ENCODE measurements at regions not wholly inside any gene's neighbourhood (a gene's known extent, or its start where the extent isn't known, plus 50 kb on each side); places are given as distances from the start of the nearest gene placed in this dataset.
A peak's percentile ranks its signal among the peaks of the same experiment; 100 is the strongest.

- Histone ChIP-seq H2AFZ (ENCODE audit: low read length) (no peak overlapping the region), H3K79me2 (ENCODE audit: insufficient read depth, low read depth, low read length) (no peaks in the 10 kb centered on the region), H3K27ac (ENCODE audit: low read depth, low read length, poor library complexity, severe bottlenecking) (no peak overlapping the region), H3K36me3 (ENCODE audit: insufficient read depth, low read length) (peaks cover 8% of the 10 kb centered on the region), H3K9me2 (ENCODE audit: insufficient read depth, low read length) (no peaks in the 10 kb centered on the region), H4K20me1 (ENCODE audit: insufficient read depth, low read length) (no peaks in the 10 kb centered on the region), H3K4me1 (ENCODE audit: insufficient read depth, low read length, poor library complexity, severe bottlenecking) (peaks cover 14% of the 10 kb centered on the region), H3K4me3 (ENCODE audit: low read depth, low read length, poor library complexity, severe bottlenecking) (no peak overlapping the region), H3K9me3 (ENCODE audit: low read length) (peaks cover under 1% of the 10 kb centered on the region; the same call in 1 of the 2 replicates), H3K4me2 (ENCODE audit: low read length) (no peak overlapping the region)
- ChIA-PET POLR2A (interaction anchor here (0.5 kb wide), 2 partner anchors 28 to 345 kb away, joined by 3 to 6 read pairs; no protein-coding TSS in a partner anchor), CTCF (ENCODE audit: unreplicated experiment) (interaction anchor here (0.5 kb wide), 1 partner anchor 354 kb away, joined by 3 read pairs; no protein-coding TSS in a partner anchor)
- no peak for DNase-seq (ENCODE audit: low spot score)
- no TSS peak for BruUV-seq (replicated peaks)
- TF ChIP-seq CTCF (conservative IDR thresholded peaks at IDR 0.05; ENCODE audit: low read length): no peak
- intact Hi-C loops (cut with micrococcal nuclease; ENCODE audit: unreplicated experiment): no loop called here
These were observed 408.5 kb upstream of the RGS6 start for GRCh38 chr14:71523630-71524319.

- Histone ChIP-seq H3K9me2 (ENCODE audit: insufficient read depth, low read length) (no peaks in the 10 kb centered on the region), H3K79me2 (ENCODE audit: insufficient read depth, low read depth, low read length) (no peaks in the 10 kb centered on the region), H4K20me1 (ENCODE audit: insufficient read depth, low read length) (no peaks in the 10 kb centered on the region), H3K27ac (ENCODE audit: low read depth, low read length, poor library complexity, severe bottlenecking) (no peak overlapping the region), H2AFZ (ENCODE audit: low read length) (no peak overlapping the region), H3K4me2 (ENCODE audit: low read length) (no peak overlapping the region), H3K4me1 (ENCODE audit: insufficient read depth, low read length, poor library complexity, severe bottlenecking) (peaks cover 14% of the 10 kb centered on the region), H3K4me3 (ENCODE audit: low read depth, low read length, poor library complexity, severe bottlenecking) (no peak overlapping the region), H3K36me3 (ENCODE audit: insufficient read depth, low read length) (peaks cover under 1% of the 10 kb centered on the region; the same call in 1 of the 2 replicates), H3K9me3 (ENCODE audit: low read length) (no peaks in the 10 kb centered on the region)
- no peak for TF ChIP-seq CTCF (conservative IDR thresholded peaks at IDR 0.05; ENCODE audit: low read length)
- no peak for TF ChIP-seq EZH2phosphoT487 (IDR thresholded peaks at IDR 0.05; ENCODE audit: borderline replicate concordance, low read depth, low read length)
- no TSS peak for BruUV-seq (replicated peaks)
- peak; percentile 9 for DNase-seq (ENCODE audit: low spot score)
- POLR2A ChIA-PET: interaction anchor here (0.5 kb wide), 1 partner anchor 345 kb away, joined by 3 read pairs; no protein-coding TSS in a partner anchor
- CTCF ChIA-PET (ENCODE audit: unreplicated experiment): interaction anchor here (0.5 kb wide), 1 partner anchor 355 kb away, joined by 3 read pairs; no protein-coding TSS in a partner anchor
- intact Hi-C loops (cut with micrococcal nuclease; ENCODE audit: unreplicated experiment): no loop called here
These were observed 407.8 kb upstream of the RGS6 start for GRCh38 chr14:71524320-71524982.
